ENCODE measurements at regions not wholly inside any gene's neighbourhood (a gene's known extent, or its start where the extent isn't known, plus 50 kb on each side); places are given as distances from the start of the nearest gene placed in this dataset.

GRCh38 chr2:173590276-173590861, 235.7 kb downstream of the CDCA7 start:
- no peak for DNase-seq

DNA sequence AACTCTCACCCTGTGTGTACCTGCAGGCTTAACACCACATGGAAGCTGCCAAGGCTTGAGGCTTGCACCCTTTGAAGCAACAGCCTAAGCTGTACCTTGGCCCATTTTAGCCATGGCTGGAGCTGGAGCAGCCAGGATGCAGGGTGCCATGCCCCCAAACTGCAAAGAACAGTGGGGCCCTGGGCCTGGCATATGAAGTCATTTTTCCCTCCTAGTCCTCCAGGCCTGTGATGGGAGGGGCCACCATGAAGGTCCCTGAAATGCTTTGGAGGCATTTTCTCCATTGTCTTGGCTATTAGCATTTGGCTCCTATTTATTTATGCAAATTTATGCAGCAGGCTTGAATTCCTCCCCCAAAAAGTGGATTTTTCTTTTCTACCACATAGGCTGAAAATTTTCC, 238.4 kb downstream of the CDCA7 start:
- no peak for DNase-seq

DNA sequence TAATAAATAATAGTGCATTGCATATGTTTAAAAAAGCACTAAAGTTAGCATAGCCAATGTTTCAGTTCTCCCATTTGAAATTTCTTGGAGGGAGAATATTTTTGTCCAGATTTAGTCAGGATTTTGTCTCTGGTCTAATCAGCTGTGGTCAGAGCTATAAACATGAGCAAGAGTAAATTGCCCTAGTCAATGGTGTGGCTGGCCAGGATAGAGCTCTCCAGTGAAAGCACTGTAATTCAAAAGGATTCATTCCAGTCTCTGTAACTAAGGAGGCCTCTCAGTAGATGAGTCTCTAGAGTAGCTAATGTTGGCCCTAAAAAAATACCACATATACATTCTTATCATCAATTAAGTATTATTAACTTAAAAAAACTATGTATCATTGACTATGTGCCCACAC, 241.6 kb downstream of the CDCA7 start:
- no peak for DNase-seq

DNA sequence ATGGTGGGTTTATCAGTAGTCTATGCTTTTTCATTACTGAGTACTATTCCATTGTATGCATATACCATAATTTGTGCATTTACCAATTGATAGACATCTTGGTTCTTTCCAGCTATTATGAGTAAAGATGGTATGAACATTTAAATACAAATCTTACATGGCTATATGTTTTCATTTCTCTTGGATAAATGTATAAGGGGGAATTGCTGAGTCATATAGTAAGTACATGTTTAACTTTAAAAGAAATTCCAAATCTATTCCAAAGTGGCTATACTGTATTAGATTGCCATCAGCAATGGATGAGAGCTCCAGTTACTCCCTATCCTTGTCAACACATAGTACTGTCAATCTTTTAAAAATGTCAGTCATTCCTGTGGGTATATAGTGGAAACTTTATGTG, 243.9 kb downstream of the CDCA7 start:
- no peak for DNase-seq

GRCh38 chr2:173599821-173600359, 245.2 kb downstream of the CDCA7 start:
- no peak for DNase-seq

- DNase-seq: no peak
These were observed 247.6 kb downstream of the CDCA7 start for GRCh38 chr2:173602153-173602795.

DNA sequence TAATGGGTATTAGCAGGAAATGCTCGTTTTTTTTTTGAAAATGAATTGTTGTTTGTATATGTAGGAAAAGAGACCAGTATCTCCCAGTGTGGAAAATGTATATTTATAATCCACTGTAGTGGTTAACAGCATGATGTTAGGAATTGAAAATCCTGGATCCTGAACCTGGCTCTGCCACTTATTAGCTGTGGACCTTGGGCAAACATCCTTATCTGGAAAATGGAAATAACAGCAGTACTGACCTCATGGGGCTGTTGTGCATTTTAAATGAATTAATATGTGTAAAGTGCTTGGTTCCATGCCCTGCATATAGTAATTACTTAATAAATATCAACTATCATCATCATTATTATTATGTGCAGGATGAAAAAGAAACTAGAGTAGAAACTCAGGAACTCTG, 251.3 kb downstream of the CDCA7 start:
- DNase-seq: no peak

GRCh38 chr2:173606619-173607248, 252.1 kb downstream of the CDCA7 start:
- no peak for DNase-seq

- DNase-seq: peak; percentile 12
These were observed 253.1 kb downstream of the CDCA7 start for GRCh38 chr2:173607606-173608311.

- DNase-seq: no peak
These were observed 256.4 kb downstream of the CDCA7 start for GRCh38 chr2:173611121-173611520.

DNA sequence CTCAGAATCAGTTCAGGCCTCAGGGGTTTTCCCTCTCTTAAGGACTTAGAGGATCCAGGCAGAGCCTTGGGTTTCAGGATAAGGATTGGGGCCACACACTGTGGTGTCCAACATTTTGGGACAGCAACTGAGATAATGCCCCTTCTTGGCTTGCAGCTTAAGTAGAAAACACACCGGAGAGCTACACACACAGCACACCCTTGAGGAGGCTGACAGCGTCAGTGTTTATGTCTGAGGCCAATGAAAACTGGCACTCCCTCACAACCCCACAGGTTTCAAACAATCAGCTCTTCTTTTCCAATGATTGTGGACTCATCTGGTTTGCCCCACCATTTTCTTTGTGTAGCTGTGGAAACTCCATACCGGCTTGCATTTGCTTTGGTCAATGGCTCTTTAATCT, 257.7 kb downstream of the CDCA7 start:
- DNase-seq: no peak

- DNase-seq: no peak
These were observed 258.7 kb downstream of the CDCA7 start for GRCh38 chr2:173613386-173613785.

DNA sequence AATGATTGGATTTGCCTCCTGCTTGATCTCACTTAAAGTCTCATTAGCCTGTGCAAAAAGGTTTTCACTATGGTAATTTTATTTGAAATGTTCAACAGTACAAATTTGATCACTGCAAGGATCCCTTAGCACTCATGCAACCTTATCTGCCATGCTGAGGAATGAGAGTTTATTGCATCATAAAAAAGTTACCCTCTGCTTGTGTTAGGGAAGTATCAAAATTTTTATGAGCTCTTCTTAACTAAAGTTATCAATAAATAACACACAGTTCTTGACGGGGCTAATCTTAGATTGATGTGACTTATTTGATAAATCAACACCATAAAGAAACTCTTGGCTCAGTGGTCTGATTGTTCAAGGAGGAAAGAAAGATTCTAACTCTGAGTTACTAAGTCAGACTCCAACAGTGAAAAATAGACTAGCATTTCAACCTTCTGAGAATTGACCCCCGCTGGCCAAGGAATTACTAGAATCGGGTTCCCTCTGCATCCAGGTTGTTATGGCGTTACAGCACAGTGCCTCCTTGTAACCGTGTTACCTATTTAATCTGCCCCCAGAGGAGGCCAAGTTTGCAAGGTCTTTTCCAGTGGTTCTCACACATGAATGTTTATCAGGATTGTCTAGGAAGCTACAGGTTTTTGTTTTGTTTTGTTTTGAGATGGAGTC, 259.7 kb downstream of the CDCA7 start:
- DNase-seq: no peak

GRCh38 chr2:173623438-173624319, 269.0 kb downstream of the CDCA7 start:
- no peak for DNase-seq

DNA sequence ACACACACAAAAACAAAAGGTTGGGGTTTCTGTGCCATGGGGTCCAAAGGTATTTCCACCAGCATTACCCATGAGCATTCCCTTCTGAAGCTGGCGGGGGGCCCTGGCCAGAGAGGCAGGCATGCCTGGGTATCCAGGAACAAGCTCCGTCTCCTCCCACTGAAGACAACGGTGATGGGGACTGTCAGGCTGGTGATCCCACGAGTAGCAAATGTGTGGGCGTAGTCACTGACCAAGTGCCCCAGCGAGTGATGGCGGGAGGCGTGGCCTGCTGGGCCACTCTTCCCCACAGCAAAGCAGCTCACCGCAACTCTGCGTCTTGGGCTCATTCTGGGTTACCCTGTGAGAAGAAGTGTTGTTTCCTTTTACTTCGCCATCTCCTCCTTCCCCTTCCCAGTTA, 270.6 kb downstream of the CDCA7 start:
- no peak for DNase-seq

GRCh38 chr2:173629076-173629475, 274.4 kb downstream of the CDCA7 start:
- DNase-seq: no peak

- no peak for DNase-seq
These were observed 275.9 kb downstream of the CDCA7 start for GRCh38 chr2:173630425-173631126.

GRCh38 chr2:173631127-173631460, 276.4 kb downstream of the CDCA7 start:
- no peak for DNase-seq

DNA sequence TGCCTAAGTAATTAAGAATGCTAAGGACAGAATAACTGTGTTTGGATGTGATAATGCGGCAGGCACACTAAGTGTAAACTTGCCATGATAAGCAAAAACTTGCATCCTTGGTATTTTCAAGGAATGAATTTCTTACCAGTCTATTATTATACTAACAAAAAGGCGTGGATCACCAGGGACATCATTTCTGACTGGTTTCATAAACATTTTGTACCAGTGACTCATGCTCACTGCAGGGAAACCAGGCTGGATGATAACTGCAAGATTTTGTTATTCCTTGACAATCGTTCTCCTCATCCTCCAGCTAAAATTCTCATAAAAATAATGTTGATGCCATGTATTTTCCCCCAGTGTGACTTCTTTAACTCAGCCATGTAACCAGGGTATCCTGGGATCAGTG, 289.5 kb downstream of the CDCA7 start:
- no peak for DNase-seq

DNA sequence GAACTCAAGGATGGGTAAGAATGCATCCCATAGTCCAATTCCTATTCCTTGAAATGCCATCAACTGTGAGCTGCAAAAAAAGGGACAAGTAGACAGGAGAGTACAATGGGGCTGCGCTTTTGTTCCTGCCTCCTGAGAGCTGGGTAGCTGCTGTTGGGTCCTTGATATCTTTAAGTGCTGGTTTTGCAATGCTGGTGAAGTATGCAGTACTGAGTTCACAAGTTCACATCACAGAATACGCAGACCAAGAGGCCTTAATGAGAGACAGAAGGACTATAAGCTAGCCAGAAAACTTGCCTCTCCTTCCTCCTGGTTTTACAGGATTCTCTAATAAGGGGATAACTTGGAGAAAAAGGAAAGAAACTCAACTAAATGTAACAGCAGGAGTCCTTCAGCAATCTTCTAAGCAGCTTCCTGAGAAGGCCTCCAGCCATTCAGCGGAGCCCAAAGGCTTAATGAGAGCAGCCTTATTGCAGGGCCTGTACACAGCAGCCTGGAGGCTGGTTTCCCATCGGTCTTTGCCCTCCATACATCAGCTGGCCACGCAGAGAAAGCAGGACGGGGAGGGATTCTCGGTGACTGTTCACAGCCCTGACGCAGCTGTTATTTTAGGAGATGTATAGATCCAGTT, 293.1 kb downstream of the CDCA7 start:
- no peak for DNase-seq

GRCh38 chr2:173648816-173649215, 294.1 kb downstream of the CDCA7 start:
- no peak for DNase-seq

All from inflammatory macrophage treated with lipopolysaccharide for 4 hours (primary cell).